Epithelial cell of esophagus (primary cell): ENCODE measurements at regions not wholly inside any gene's neighbourhood (a gene's known extent, or its start where the extent isn't known, plus 50 kb on each side); places are given as distances from the start of the nearest gene placed in this dataset.

Experiments
- DNase-seq: peaks from one replicate; pipeline ENCODE4 v3.0.0; 2010; ENCODE audit warnings: low read depth
- H3K4me3 ChIP-seq: 2 replicates; pipeline ENCODE4 v1.5.1; 2011; ENCODE audit warnings: mild to moderate bottlenecking, low read length, control low read depth
- CTCF ChIP-seq: IDR thresholded peaks from 2 replicates; pipeline ENCODE4 v1.5.1; 2011; ENCODE audit warnings: low read depth, mild to moderate bottlenecking, low read length, control low read depth, inconsistent platforms; ENCODE audit not compliant: insufficient read depth; ENCODE audit errors: missing control alignments

- no peak overlapping the region for H3K4me3 ChIP-seq
- no peak for TF ChIP-seq CTCF
- peak; percentile 55 for DNase-seq
These were observed 250.9 kb upstream of the DAB1 start for GRCh38 chr1:57674801-57675200.

GRCh38 chr1:57672346-57673140, 248.7 kb upstream of the DAB1 start:
- no peak for TF ChIP-seq CTCF
- no peak overlapping the region for H3K4me3 ChIP-seq
- DNase-seq: no peak

- DNase-seq: peak; percentile 24
- no peak for TF ChIP-seq CTCF
- H3K4me3 ChIP-seq: no peak overlapping the region
These were observed 247.9 kb upstream of the DAB1 start for GRCh38 chr1:57671750-57672149.

GRCh38 chr1:57659804-57660203, 235.9 kb upstream of the DAB1 start:
- DNase-seq: no peak
- H3K4me3 ChIP-seq: no peak overlapping the region
- TF ChIP-seq CTCF: no peak

GRCh38 chr1:57655161-57655560, 231.3 kb upstream of the DAB1 start:
- TF ChIP-seq CTCF: no peak
- DNase-seq: no peak
- H3K4me3 ChIP-seq: no peak overlapping the region

GRCh38 chr1:57644667-57645066, 220.8 kb upstream of the DAB1 start:
- DNase-seq: no peak
- no peak for TF ChIP-seq CTCF
- no peak overlapping the region for H3K4me3 ChIP-seq

GRCh38 chr1:57638239-57638638, 214.4 kb upstream of the DAB1 start:
- no peak for TF ChIP-seq CTCF
- no peak overlapping the region for H3K4me3 ChIP-seq
- no peak for DNase-seq
